HL-60 (cell line): ENCODE measurements at regions not wholly inside any gene's neighbourhood (a gene's known extent, or its start where the extent isn't known, plus 50 kb on each side); places are given as distances from the start of the nearest gene placed in this dataset.

Experiments used
- CTCF ChIP-seq: IDR thresholded peaks from one replicate; pipeline ENCODE4 v1.5.1; 2011; ENCODE audit warnings: low read length, control low read depth, inconsistent platforms; ENCODE audit not compliant: insufficient read depth
- POLR2AphosphoS5 ChIP-seq: IDR thresholded peaks from 2 replicates; pipeline ENCODE4 v1.6.1; 2012; ENCODE audit warnings: low read depth
- REST ChIP-seq: IDR thresholded peaks from 2 replicates; pipeline ENCODE4 v1.6.1; 2012; ENCODE audit warnings: low read depth; ENCODE audit not compliant: insufficient replicate concordance
- SPI1 ChIP-seq: IDR thresholded peaks from 2 replicates; pipeline ENCODE4 v1.6.1; 2012; ENCODE audit warnings: low read depth, mild to moderate bottlenecking, borderline replicate concordance

GRCh38 chr12:83225806-83226205 is 539.1 kb downstream of the TMTC2 start:
- TF ChIP-seq CTCF (no peak), POLR2AphosphoS5 (no peak), REST (no peak), SPI1 (no peak)
